K562 (cell line): ENCODE measurements at regions not wholly inside any gene's neighbourhood (a gene's known extent, or its start where the extent isn't known, plus 50 kb on each side); places are given as distances from the start of the nearest gene placed in this dataset.

Source experiments
- ATAC-seq: fragments of 200-7000 bp; cut with Tn5 transposase; 3 replicates; pipeline ENCODE4 v1.9.1; 2020; ENCODE audit warnings: moderate library complexity
- BruUV-seq: library from RNA; stranded (reverse); fragments of 400-500 nt; replicated peaks from 2 replicates; lab custom pipeline; 2021; lab: Mats Ljungman, UMichigan
- CTCF ChIA-PET: fragments of 300-600 bp; formaldehyde crosslinking; extraction: SDS; loops from one replicate; lab custom pipeline; 2021; ENCODE audit warnings: low intra/inter-chr PET ratio; lab: Yijun Ruan, JAX
- POLR2A ChIA-PET: fragments of 300-600, 350-650 bp; sonication (Branson Sonifier 250); formaldehyde crosslinking; extraction: SDS; loops from one replicate; lab custom pipeline; 2021; ENCODE audit warnings: antibody characterized with exemption, inconsistent platforms; lab: Yijun Ruan, JAX
- DNase-seq, 4 experiments: peaks; one replicate each; pipeline versions ENCODE4 v3.0.0 to v3.0.0-alpha.2; 2011 to 2018; ENCODE audit warnings: low spot score in 3 of 4, mixed read lengths in 3 of 4; ENCODE audit errors: extremely low read depth in 1 of 4
- FAIRE-seq: peaks from 2 replicates; lab custom pipeline; 2011; peaks lifted over from hg19 to GRCh38; lab: Jason Lieb, UNC
- H2AFZ ChIP-seq: 2 replicates; pipeline ENCODE4 v1.6.0; 2011; ENCODE audit warnings: low read depth, low read length, control low read depth, inconsistent platforms
- H3K27ac ChIP-seq: fragments of 200-600 bp; 3 replicates; pipeline ENCODE4 v1.8.0; 2011; ENCODE audit warnings: low read depth, mild to moderate bottlenecking, control low read depth, inconsistent platforms, low read length, moderate library complexity, mixed read lengths; ENCODE audit errors: extremely low read depth
- H3K27me3 ChIP-seq, 2 experiments: fragments of 300-600 bp in 1 of 2; 2 replicates in 1 of 2; 3 replicates in 1 of 2; pipeline versions ENCODE4 v1.6.0 to v1.8.0; 2011; ENCODE audit warnings: inconsistent platforms in 2 of 2, low read length in 2 of 2, mild to moderate bottlenecking in 1 of 2, mixed read lengths in 1 of 2, moderate library complexity in 1 of 2; ENCODE audit not compliant: control insufficient read depth in 2 of 2, insufficient read depth in 2 of 2
- H3K36me3 ChIP-seq: fragments of 300-600 bp; 3 replicates; pipeline ENCODE4 v1.8.0; 2011; ENCODE audit warnings: mild to moderate bottlenecking, low read length, inconsistent platforms; ENCODE audit not compliant: control insufficient read depth, insufficient read depth
- H3K4me1 ChIP-seq, 2 experiments: fragments of 200-600 bp in 1 of 2; replicated peaks in 1 of 2; 2 replicates in 1 of 2; 3 replicates in 1 of 2; pipeline versions ENCODE4 v1.5.1 to v1.8.0; 2011; ENCODE audit warnings: inconsistent platforms in 2 of 2, low read length in 2 of 2, mild to moderate bottlenecking in 1 of 2, mixed read lengths in 1 of 2, moderate library complexity in 1 of 2; ENCODE audit not compliant: control insufficient read depth in 2 of 2, insufficient read depth in 2 of 2
- H3K4me2 ChIP-seq: 2 replicates; pipeline ENCODE4 v1.6.1; 2011; ENCODE audit warnings: low read length, control low read depth, inconsistent platforms, mixed read lengths; ENCODE audit not compliant: insufficient read depth
- H3K4me3 ChIP-seq: fragments of 200-600 bp; sonication (generic), shearing (Covaris generic); 2 replicates; pipeline ENCODE4 v1.5.1; 2016; ENCODE audit warnings: control low read depth, inconsistent platforms
- H3K79me2 ChIP-seq: fragments of 200-600 bp; 3 replicates; pipeline ENCODE4 v1.8.0; 2011; ENCODE audit warnings: low read length, inconsistent platforms; ENCODE audit not compliant: control insufficient read depth, insufficient read depth
- H3K9ac ChIP-seq, 2 experiments: 2 replicates each; pipeline versions ENCODE4 v1.6.0 to v1.6.1; 2011; ENCODE audit warnings: low read depth in 2 of 2, low read length in 2 of 2, control low read depth in 1 of 2, inconsistent platforms in 1 of 2, mild to moderate bottlenecking in 1 of 2, mixed read lengths in 1 of 2; ENCODE audit not compliant: insufficient read depth in 1 of 2
- H3K9me1 ChIP-seq: one replicate; pipeline ENCODE4 v1.6.0; 2011; ENCODE audit warnings: inconsistent platforms, mild to moderate bottlenecking, low read length, moderate library complexity; ENCODE audit not compliant: control insufficient read depth, insufficient read depth
- H3K9me3 ChIP-seq: replicated peaks from 2 replicates; pipeline ENCODE4 v1.5.1; 2011; ENCODE audit warnings: low read depth, low read length, inconsistent platforms; ENCODE audit not compliant: control insufficient read depth, insufficient read depth
- H4K20me1 ChIP-seq: replicated peaks from 2 replicates; pipeline ENCODE4 v1.6.1; 2011; ENCODE audit warnings: low read length, inconsistent platforms, mixed read lengths; ENCODE audit not compliant: control insufficient read depth, insufficient read depth
- CREB3L1 ChIP-seq: fragments of 450-650 bp; IDR thresholded peaks from 2 replicates; pipeline ENCODE4 v1.6.1; 2014; ENCODE audit warnings: low read depth, mild to moderate bottlenecking, moderate library complexity, borderline replicate concordance
- E2F8 ChIP-seq: fragments of 450-650 bp; IDR thresholded peaks from 2 replicates; pipeline ENCODE4 v1.7.1; 2018; ENCODE audit warnings: mild to moderate bottlenecking, low read depth; ENCODE audit not compliant: partially characterized antibody
- GABPB2 ChIP-seq: fragments of 250-450 bp; sonication (Bioruptor Pico); conservative IDR thresholded peaks from 2 replicates; pipeline ENCODE4 v1.5.1; 2021; ENCODE audit warnings: mild to moderate bottlenecking
- NBN ChIP-seq: fragments of 450-650 bp; IDR thresholded peaks from 2 replicates; pipeline ENCODE4 v1.6.1; 2016; ENCODE audit warnings: low read depth, mild to moderate bottlenecking
- POLR2AphosphoS5 ChIP-seq: IDR thresholded peaks from 2 replicates; pipeline ENCODE4 v1.6.1; 2011; ENCODE audit warnings: mild to moderate bottlenecking, low read depth, low read length, moderate library complexity; ENCODE audit not compliant: control insufficient read depth, insufficient read depth
- PPARD ChIP-seq: fragments of 250-450 bp; sonication (Bioruptor Pico); IDR thresholded peaks from 2 replicates; pipeline ENCODE4 v1.8.0; 2022; ENCODE audit warnings: inconsistent platforms, mild to moderate bottlenecking, moderate library complexity
- ZBTB11 ChIP-seq, 3 experiments: fragments of 200-800 bp in 1 of 3; fragments of 250-450 bp in 1 of 3; fragments of 450-650 bp in 1 of 3; sonication (Bioruptor Pico) in 1 of 3; sonication (Bioruptor generic) in 1 of 3; formaldehyde crosslinking in 1 of 3; IDR thresholded peaks; 2 replicates each; pipeline versions ENCODE4 v1.6.1 to v1.8.0; 2016 to 2022; ENCODE audit warnings: mild to moderate bottlenecking in 2 of 3, missing genetic modification characterization in 2 of 3, missing compliant biosample characterization in 1 of 3, moderate library complexity in 1 of 3
- ZNF431 ChIP-seq: sonication (generic); formaldehyde crosslinking; IDR thresholded peaks from 2 replicates; pipeline ENCODE4 v1.8.0; 2022; ENCODE audit warnings: mild to moderate bottlenecking, missing genetic modification reagents
- ZNF445 ChIP-seq: fragments of 250-450 bp; sonication (Bioruptor Pico); IDR thresholded peaks from 2 replicates; pipeline ENCODE4 v1.4.0; 2020; ENCODE audit warnings: low read depth, mild to moderate bottlenecking, moderate library complexity
- WGBS: fragments of 100-300 bp; shearing (Covaris generic); methylation state at CpG from one replicate; pipeline ENCODE4 v1.1.6; 2016; ENCODE audit warnings: low coverage, mixed read lengths; ENCODE audit not compliant: insufficient coverage; ENCODE audit errors: missing lambda C conversion rate; 5-methylcytosine and 5-hydroxymethylcytosine counted together
- in situ Hi-C: fragments of 300-500 bp; cut with MboI; formaldehyde crosslinking; loops from 4 replicates; pipeline ENCODE4 v1.15.0; 2018; ENCODE audit warnings: inconsistent platforms, mixed read lengths
- intact Hi-C: fragments of 100-400 bp; cut with micrococcal nuclease; formaldehyde crosslinking; loops from 2 replicates; pipeline ENCODE4 v1.14.2; 2022

GRCh38 chr5:40235471-40236400 is 444.0 kb upstream of the PTGER4 start:
- no peak overlapping the region for H3K4me3 ChIP-seq
- H3K36me3 ChIP-seq: no peaks in the 10 kb centered on the region
- H3K27ac ChIP-seq: no peak overlapping the region
- no peaks in the 10 kb centered on the region for H3K4me1 ChIP-seq
- H3K9ac ChIP-seq: no peak overlapping the region
- H3K9me3 ChIP-seq: no peaks in the 10 kb centered on the region; the same call in 1 of the 2 replicates
- H2AFZ ChIP-seq: no peak overlapping the region
- intact Hi-C loops: no loop called here
- no peaks in the 10 kb centered on the region for H4K20me1 ChIP-seq
- no peak for FAIRE-seq
- H3K79me2 ChIP-seq: no peaks in the 10 kb centered on the region
- POLR2A ChIA-PET: no interaction called here
- in situ Hi-C loops: no loop called here
- H3K4me2 ChIP-seq: no peak overlapping the region
- DNase-seq: no peak
- CTCF ChIA-PET: no interaction called here
- BruUV-seq: no TSS peak
- no peaks in the 10 kb centered on the region for H3K27me3 ChIP-seq
- ATAC-seq: no peak
- no peaks in the 10 kb centered on the region for H3K9me1 ChIP-seq
- 2% methylated on average over 6 of the region's 6 CpGs for WGBS
- TF ChIP-seq POLR2AphosphoS5 (no peak), PPARD (CRISPR knock-in tag) (no peak), E2F8 (no peak), CREB3L1 (no peak), NBN (no peak), GABPB2 (no peak), ZNF445 (no peak), ZNF431 (CRISPR knock-in tag) (no peak), ZBTB11 (CRISPR knock-in tag; IDR thresholded peaks at IDR 0.05) (no peak)
